CD4-positive, alpha-beta T cell treated with Interleukin-15 for 1 hour (primary cell): ENCODE measurements at regions not wholly inside any gene's neighbourhood (a gene's known extent, or its start where the extent isn't known, plus 50 kb on each side); places are given as distances from the start of the nearest gene placed in this dataset.

Source experiments
- DNase-seq: peaks from one replicate; pipeline ENCODE4 v3.0.0-alpha.2; 2020

GRCh38 chr10:30116041-30116491, 56.7 kb upstream of the JCAD start:
- DNase-seq = no peak

DNA sequence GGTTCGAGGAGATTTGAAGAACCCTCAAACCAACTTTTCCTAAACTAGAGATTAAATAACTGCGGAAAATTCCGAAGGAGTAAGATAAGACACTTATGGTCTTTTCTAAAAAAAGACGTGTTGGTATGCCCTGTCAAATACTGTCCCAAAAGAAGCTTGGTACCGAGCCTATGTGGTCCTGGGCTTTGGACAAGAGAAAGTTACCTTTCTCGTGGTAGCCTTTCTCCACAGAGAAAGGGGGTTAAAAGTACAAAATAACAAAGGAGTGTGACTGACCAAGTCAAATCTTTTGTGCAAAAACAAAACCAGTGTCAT, 56.2 kb upstream of the JCAD start:
- no peak for DNase-seq

DNA sequence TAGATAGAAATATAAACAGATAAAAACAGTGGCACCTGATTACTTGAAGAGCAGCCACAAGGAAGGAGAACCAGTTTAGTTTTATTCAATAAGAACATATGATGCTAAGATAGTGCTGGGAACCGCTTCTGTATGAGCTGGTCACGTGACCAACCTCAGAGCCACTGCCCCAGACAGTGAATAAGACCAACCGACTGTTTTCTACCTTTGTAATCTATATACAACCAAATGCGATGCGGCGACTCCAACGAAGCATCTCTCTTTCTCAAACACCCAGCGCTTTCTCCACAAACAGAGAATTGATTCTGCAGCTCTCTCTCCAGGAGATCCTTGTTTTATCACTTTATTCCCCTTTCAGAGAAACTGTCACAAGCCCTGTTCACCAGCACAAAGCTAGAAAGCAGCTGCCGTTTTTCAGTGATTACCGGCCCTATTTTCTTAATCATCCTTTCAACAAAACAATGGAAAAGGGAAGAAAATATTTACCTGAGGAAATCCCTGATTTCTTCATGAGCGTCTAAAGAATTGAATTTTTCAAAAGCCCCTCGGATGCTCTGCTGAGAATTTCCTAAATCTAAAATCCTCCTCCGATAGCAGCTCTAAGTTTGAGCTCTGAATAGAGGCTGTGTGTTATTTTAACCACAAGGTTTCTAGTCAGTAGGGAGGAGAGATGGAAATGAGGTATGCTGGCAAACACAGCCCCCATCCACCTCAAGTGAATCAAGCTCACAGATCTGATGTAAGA, 55.7 kb upstream of the JCAD start:
- no peak for DNase-seq

DNA sequence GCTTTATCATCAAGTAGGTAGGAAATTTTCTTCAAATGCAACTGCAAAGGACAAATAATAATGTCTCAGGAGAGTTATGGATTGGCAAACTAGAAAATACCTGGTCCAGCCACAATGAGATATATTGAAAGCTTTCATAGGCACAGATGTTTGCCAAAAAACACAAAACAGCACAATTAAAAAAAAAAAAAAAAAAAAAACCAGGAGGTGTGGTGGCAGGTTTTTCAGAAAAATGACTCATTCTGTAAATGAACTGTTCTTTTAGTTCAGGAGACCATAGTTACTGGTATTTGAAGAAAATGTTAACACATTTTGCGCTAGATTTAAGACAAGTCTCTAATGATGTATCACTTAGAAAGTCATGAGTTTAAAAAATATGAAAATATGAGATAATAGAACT, 55.0 kb upstream of the JCAD start:
- DNase-seq = no peak

- DNase-seq = no peak
Measured at GRCh38 chr10:30111340-30112022, 52.1 kb upstream of the JCAD start.
